ENCODE measurements at regions not wholly inside any gene's neighbourhood (a gene's known extent, or its start where the extent isn't known, plus 50 kb on each side); places are given as distances from the start of the nearest gene placed in this dataset.

GRCh38 chr3:29026286-29026685 is 254.6 kb upstream of the RBMS3 start:
- no peak for TF ChIP-seq CTCF (IDR thresholded peaks at IDR 0.05; ENCODE audit: insufficient read depth, low read length, poor library complexity, severe bottlenecking)
- TF ChIP-seq EZH2phosphoT487 (conservative IDR thresholded peaks at IDR 0.05; ENCODE audit: low read length): no peak
